AG10803 (cell line): ENCODE measurements at regions not wholly inside any gene's neighbourhood (a gene's known extent, or its start where the extent isn't known, plus 50 kb on each side); places are given as distances from the start of the nearest gene placed in this dataset.

ENCODE experiments used
- DNase-seq: peaks from one replicate; pipeline ENCODE4 v3.0.0; 2010; ENCODE audit warnings: low read depth
- H3K4me3 ChIP-seq: 2 replicates; pipeline ENCODE4 v1.5.1; 2011; ENCODE audit warnings: mild to moderate bottlenecking, low read length, control low read depth
- CTCF ChIP-seq: conservative IDR thresholded peaks from 2 replicates; pipeline ENCODE4 v1.5.1; 2011; ENCODE audit warnings: mild to moderate bottlenecking, low read length, control low read depth, inconsistent platforms

DNA sequence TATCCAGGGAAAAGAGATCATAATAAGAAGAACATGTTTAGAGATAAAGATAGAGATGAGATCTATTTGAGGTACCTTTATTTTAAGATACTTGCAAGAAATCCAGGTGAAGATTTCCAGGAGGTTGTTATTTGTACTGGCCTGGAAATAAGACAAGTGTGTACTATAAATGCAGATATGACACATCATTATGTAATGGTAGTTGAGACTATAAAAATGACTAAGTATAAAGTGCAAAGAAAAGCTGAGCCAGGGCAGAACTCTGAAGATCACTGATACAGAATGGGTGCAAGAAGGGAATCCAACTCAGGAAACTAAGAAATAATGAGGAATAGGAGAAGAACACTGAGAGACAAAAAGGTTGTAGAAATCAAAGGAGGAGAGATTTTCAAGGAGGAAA lies 378.2 kb upstream of the PBX1 start:
- no peak overlapping the region for H3K4me3 ChIP-seq
- no peak for TF ChIP-seq CTCF
- no peak for DNase-seq

DNA sequence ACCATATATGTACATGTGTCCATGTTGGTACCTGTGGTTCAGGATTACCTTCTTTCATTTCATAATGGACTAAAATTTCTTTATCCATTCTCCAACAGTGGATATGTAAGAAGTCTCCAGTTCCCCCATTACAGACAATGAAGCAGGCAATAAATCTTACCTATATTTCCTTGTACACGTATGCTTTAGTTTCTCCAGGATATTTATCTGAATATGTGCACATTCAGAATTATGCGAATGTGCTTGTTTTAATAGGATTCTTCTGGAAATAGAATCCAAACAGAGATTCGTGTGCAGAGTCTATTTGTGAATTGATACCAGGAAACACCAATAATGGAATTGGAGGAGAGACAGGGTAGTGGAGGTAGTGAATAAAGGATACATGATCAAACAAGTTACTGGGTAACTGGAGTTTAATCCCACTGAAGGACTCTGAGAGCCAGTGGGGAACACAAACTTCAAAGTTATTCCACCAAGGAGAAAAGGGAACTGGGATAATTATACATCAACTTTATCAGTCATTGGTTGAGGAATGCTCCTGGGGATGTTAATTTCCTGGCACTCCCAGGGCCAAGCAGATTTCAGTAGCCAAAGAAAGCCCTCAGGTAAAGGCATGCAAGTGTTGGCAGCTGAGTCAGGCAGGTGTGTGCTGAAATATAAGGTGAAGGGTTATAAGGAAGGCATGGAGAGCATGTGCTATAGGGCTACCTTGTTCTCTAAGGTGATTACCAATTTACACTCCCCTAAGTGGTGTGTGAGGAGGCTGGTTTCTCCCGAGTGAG lies 374.9 kb upstream of the PBX1 start:
- no peak for DNase-seq
- no peak for TF ChIP-seq CTCF
- no peak overlapping the region for H3K4me3 ChIP-seq

- no peak overlapping the region for H3K4me3 ChIP-seq
- DNase-seq = no peak
- no peak for TF ChIP-seq CTCF
Measured at GRCh38 chr1:164186881-164187280, 372.1 kb upstream of the PBX1 start.

DNA sequence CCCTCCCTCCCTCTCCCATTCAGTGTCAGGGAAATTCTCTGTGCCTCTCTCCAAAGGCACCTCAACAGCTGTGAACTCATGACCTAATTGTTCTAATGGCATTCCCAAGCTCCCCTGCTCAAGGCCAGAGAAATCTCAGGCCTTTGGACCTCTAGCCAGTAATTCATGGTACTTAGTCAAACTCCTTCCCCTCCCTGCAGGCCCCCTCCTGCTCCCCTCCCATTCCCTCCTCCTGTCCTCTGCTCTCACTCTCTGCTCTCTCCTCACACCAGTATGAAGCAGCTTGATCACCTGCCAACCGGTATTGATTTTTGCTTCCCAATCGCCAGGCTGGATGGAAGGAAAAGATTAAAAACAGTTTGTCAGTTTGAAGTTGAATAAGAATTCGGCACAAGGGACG lies 370.5 kb upstream of the PBX1 start:
- no peak overlapping the region for H3K4me3 ChIP-seq
- DNase-seq = no peak
- no peak for TF ChIP-seq CTCF

GRCh38 chr1:164191191-164191590 lies 367.8 kb upstream of the PBX1 start:
- no peak for DNase-seq
- H3K4me3 ChIP-seq = no peak overlapping the region
- TF ChIP-seq CTCF = no peak

DNA sequence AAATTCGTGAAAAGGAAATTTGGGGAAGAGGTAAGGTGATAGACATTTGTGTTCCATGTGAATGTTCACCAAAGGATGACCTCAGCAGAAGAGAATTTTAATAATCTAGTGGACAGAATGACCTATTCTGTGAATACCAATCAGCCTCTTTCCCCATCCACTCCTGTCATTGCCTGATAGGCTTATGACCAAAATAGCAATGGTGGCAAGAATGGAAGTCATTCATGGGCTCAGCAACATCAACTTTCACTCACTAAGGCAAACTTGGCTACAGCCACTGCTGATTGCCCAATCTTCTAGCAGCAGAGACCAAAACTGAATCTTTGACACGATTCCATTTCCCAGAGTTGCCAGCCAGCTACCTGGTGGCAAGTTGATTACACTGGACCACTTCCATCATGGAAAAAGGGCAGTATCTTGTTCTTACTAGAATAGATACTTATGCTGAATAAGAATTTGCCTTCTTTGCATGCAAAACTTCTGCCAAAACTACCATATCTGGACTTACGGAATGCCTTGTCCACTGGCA lies 348.7 kb upstream of the PBX1 start:
- TF ChIP-seq CTCF = no peak
- DNase-seq = no peak
- no peak overlapping the region for H3K4me3 ChIP-seq

- H3K4me3 ChIP-seq = no peak overlapping the region
- no peak for TF ChIP-seq CTCF
- DNase-seq = no peak
Measured at GRCh38 chr1:164223378-164223777, 335.6 kb upstream of the PBX1 start.
